PC-3 (cell line): ENCODE measurements at regions not wholly inside any gene's neighbourhood (a gene's known extent, or its start where the extent isn't known, plus 50 kb on each side); places are given as distances from the start of the nearest gene placed in this dataset.

Source experiments
- ATAC-seq: fragments of 200-7000 bp; cut with Tn5 transposase; 2 replicates; pipeline ENCODE4 v1.9.1; 2020; ENCODE audit warnings: mild to moderate bottlenecking, moderate library complexity
- BruUV-seq: library from RNA; stranded (reverse); fragments of 400-500 nt; replicated peaks from 2 replicates; lab custom pipeline; 2021; lab: Mats Ljungman, UMichigan
- CTCF ChIA-PET: fragments of 300-600 bp; sonication (Branson Sonifier 250); formaldehyde crosslinking; loops from one replicate; lab custom pipeline; 2022; ENCODE audit warnings: antibody characterized with exemption; lab: Charles Lee
- POLR2A ChIA-PET: fragments of 300-600 bp; sonication (Branson Sonifier 250); formaldehyde crosslinking; loops from one replicate; lab custom pipeline; 2022; ENCODE audit warnings: antibody characterized with exemption; ENCODE audit not compliant: unreplicated experiment; lab: Charles Lee
- DNase-seq: peaks from one replicate; pipeline ENCODE4 v3.0.0-alpha.2; 2015
- H2AFZ ChIP-seq: fragments of 300-600 bp; sonication (generic); 2 replicates; pipeline ENCODE4 v1.6.0; 2016; ENCODE audit warnings: antibody characterized with exemption, low read length
- H3F3A ChIP-seq: fragments of 300-600 bp; sonication (generic); one replicate; pipeline ENCODE4 v1.6.0; 2017; ENCODE audit warnings: antibody characterized with exemption, low read length, control low read depth, mild to moderate bottlenecking; ENCODE audit not compliant: unreplicated experiment
- H3K27ac ChIP-seq: fragments of 300-600 bp; sonication (generic); 2 replicates; pipeline ENCODE4 v1.5.1; 2016; ENCODE audit warnings: mild to moderate bottlenecking, low read length
- H3K27me3 ChIP-seq: fragments of 300-600 bp; sonication (generic); 2 replicates; pipeline ENCODE4 v1.6.1; 2016; ENCODE audit warnings: low read length, mixed read lengths
- H3K36me3 ChIP-seq: fragments of 300-600 bp; sonication (generic); 2 replicates; pipeline ENCODE4 v1.6.1; 2016; ENCODE audit warnings: low read depth, mixed run types, low read length, mixed read lengths
- H3K4me1 ChIP-seq: fragments of 300-600 bp; sonication (generic); 2 replicates; pipeline ENCODE4 v1.5.1; 2016; ENCODE audit warnings: low read length; ENCODE audit not compliant: insufficient read depth
- H3K4me2 ChIP-seq: fragments of 300-600 bp; sonication (generic); 2 replicates; pipeline ENCODE4 v1.6.0; 2016; ENCODE audit warnings: low read length
- H3K4me3 ChIP-seq: fragments of 300-600 bp; sonication (generic); 2 replicates; pipeline ENCODE4 v1.5.1; 2016; ENCODE audit warnings: mild to moderate bottlenecking, low read length, mixed read lengths
- H3K79me2 ChIP-seq: fragments of 300-600 bp; sonication (generic); 2 replicates; pipeline ENCODE4 v1.6.1; 2017; ENCODE audit warnings: low read length, mixed read lengths
- H3K9ac ChIP-seq: fragments of 300-600 bp; sonication (generic); 2 replicates; pipeline ENCODE4 v1.6.0; 2016; ENCODE audit warnings: mild to moderate bottlenecking, low read length
- H3K9me2 ChIP-seq: fragments of 300-600 bp; sonication (generic); replicated peaks from 2 replicates; pipeline ENCODE4 v1.6.1; 2016; ENCODE audit warnings: mixed run types, low read length, mixed read lengths
- H3K9me3 ChIP-seq: fragments of 300-600 bp; sonication (generic); 2 replicates; pipeline ENCODE4 v1.6.1; 2016; ENCODE audit warnings: low read length, mixed read lengths
- H4K20me1 ChIP-seq: fragments of 300-600 bp; sonication (generic); 2 replicates; pipeline ENCODE4 v1.6.1; 2016; ENCODE audit warnings: low read length, mixed read lengths
- EZH2 ChIP-seq: fragments of 300-600 bp; sonication (generic); IDR thresholded peaks from one replicate; pipeline ENCODE4 v1.6.1; 2017; ENCODE audit warnings: antibody characterized with exemption, mild to moderate bottlenecking, low read length; ENCODE audit not compliant: unreplicated experiment
- EZH2phosphoT487 ChIP-seq: fragments of 300-600 bp; sonication (generic); IDR thresholded peaks from 2 replicates; pipeline ENCODE4 v1.6.1; 2018; ENCODE audit warnings: mild to moderate bottlenecking, antibody characterized with exemption, low read length, borderline replicate concordance
- intact Hi-C: fragments of 100-400 bp; cut with micrococcal nuclease; formaldehyde crosslinking; loops from 2 replicates; pipeline ENCODE4 v1.9.0; 2023
- TF ChIP-seq, protein P1 (sequence below): fragments of 300-600 bp; sonication (generic); conservative IDR thresholded peaks from 2 replicates; pipeline ENCODE4 v1.5.1; 2017; ENCODE audit warnings: antibody characterized with exemption, low read depth, mild to moderate bottlenecking, low read length

DNA sequence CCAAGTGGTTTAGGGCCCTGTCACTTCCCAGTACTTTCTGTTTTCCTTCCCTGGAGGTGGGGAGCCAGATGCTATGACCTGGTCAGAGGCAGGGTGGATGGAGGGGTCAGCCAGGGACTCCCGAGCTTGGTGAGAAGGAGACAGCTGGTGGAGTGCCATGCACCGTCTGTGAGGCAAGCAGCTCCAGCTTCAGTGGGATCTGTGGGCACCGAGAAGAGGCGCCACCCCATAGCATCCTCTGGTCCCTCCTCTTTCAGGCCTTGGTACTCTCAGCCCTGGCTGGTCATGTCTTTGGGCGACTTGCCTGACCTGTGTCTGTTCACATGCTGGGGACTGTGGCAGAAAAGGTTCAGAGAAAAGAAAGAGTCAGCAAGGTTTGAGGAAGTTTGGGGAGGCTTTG is 299.3 kb upstream of the N4BP1 start:
- no peaks in the 10 kb centered on the region for H3K9me2 ChIP-seq
- no peaks in the 10 kb centered on the region for H3K27me3 ChIP-seq
- H4K20me1 ChIP-seq: no peaks in the 10 kb centered on the region
- no peak overlapping the region for H3K4me2 ChIP-seq
- DNase-seq: no peak
- no peaks in the 10 kb centered on the region for H3K9me3 ChIP-seq
- H2AFZ ChIP-seq: no peak overlapping the region
- H3K36me3 ChIP-seq: no peaks in the 10 kb centered on the region
- TF ChIP-seq, protein P1, sequence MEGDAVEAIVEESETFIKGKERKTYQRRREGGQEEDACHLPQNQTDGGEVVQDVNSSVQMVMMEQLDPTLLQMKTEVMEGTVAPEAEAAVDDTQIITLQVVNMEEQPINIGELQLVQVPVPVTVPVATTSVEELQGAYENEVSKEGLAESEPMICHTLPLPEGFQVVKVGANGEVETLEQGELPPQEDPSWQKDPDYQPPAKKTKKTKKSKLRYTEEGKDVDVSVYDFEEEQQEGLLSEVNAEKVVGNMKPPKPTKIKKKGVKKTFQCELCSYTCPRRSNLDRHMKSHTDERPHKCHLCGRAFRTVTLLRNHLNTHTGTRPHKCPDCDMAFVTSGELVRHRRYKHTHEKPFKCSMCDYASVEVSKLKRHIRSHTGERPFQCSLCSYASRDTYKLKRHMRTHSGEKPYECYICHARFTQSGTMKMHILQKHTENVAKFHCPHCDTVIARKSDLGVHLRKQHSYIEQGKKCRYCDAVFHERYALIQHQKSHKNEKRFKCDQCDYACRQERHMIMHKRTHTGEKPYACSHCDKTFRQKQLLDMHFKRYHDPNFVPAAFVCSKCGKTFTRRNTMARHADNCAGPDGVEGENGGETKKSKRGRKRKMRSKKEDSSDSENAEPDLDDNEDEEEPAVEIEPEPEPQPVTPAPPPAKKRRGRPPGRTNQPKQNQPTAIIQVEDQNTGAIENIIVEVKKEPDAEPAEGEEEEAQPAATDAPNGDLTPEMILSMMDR: no peak
- TF ChIP-seq EZH2: no peak
- no TSS peak for BruUV-seq
- no peak overlapping the region for H3K27ac ChIP-seq
- POLR2A ChIA-PET: no interaction called here
- no peak for ATAC-seq
- H3F3A ChIP-seq: no peaks in the 10 kb centered on the region
- H3K4me3 ChIP-seq: no peak overlapping the region
- H3K9ac ChIP-seq: no peak overlapping the region
- intact Hi-C loops: no loop called here
- H3K4me1 ChIP-seq: 0 out of 2 replicates have a peak, but pooled peaks cover 4% of the 10 kb centered on the region
- CTCF ChIA-PET: no interaction called here
- H3K79me2 ChIP-seq: no peaks in the 10 kb centered on the region

DNA sequence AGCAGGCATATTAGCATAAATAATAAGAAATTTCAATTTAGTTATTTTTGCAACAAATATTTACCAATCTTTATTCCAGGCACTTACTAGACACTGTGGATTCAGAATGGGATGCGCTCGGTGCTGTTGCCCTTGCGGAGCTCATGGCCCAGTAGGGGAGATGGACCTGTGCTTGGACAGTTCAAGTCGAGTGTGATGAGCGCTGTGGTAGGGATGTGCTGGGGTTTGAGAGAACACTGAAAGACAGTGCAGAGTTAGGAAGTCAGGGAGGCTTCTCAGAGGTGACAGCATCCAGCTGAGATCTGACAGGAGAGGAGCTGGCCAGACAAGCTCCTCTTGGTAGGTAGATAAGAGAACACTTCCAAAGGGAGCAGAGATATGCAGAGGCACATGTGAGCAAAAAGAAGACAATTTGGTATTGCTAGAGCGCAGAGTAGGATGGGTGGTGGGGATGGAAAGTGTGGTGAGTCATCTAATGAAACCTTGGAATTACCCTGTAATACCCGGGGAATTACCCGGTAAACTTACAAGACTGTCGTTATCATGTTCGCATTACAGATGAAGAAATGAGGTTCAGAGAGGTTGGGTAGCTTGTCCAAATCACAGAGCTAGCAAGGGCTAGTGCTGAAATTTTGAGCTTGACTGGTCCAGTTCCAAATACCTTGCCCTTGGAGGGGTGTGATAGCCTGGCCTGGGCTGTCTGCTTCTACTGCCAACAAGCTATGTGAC is 298.1 kb upstream of the N4BP1 start:
- H3K9me3 ChIP-seq: no peaks in the 10 kb centered on the region
- no peaks in the 10 kb centered on the region for H3K9me2 ChIP-seq
- BruUV-seq: no TSS peak
- ChIA-PET CTCF (interaction anchor here (0.6 kb wide), 1 partner anchor 24 kb away, joined by 3 read pairs; no protein-coding TSS in a partner anchor), POLR2A (no interaction called here)
- no peaks in the 10 kb centered on the region for H4K20me1 ChIP-seq
- H3K27me3 ChIP-seq: no peaks in the 10 kb centered on the region
- intact Hi-C loops: no loop called here
- H3K4me2 ChIP-seq: no peak overlapping the region
- H3K36me3 ChIP-seq: no peaks in the 10 kb centered on the region
- DNase-seq (no peak), ATAC-seq (no peak)
- no peak overlapping the region for H2AFZ ChIP-seq
- TF ChIP-seq EZH2phosphoT487 (no peak), EZH2 (no peak)
- TF ChIP-seq, protein P1: no peak
- 0 out of 2 replicates have a peak, but pooled peaks cover 4% of the 10 kb centered on the region for H3K4me1 ChIP-seq
- H3K27ac ChIP-seq: no peak overlapping the region
- no peaks in the 10 kb centered on the region for H3K79me2 ChIP-seq
- no peaks in the 10 kb centered on the region for H3F3A ChIP-seq
- H3K4me3 ChIP-seq: no peak overlapping the region
- H3K9ac ChIP-seq: no peak overlapping the region

DNA sequence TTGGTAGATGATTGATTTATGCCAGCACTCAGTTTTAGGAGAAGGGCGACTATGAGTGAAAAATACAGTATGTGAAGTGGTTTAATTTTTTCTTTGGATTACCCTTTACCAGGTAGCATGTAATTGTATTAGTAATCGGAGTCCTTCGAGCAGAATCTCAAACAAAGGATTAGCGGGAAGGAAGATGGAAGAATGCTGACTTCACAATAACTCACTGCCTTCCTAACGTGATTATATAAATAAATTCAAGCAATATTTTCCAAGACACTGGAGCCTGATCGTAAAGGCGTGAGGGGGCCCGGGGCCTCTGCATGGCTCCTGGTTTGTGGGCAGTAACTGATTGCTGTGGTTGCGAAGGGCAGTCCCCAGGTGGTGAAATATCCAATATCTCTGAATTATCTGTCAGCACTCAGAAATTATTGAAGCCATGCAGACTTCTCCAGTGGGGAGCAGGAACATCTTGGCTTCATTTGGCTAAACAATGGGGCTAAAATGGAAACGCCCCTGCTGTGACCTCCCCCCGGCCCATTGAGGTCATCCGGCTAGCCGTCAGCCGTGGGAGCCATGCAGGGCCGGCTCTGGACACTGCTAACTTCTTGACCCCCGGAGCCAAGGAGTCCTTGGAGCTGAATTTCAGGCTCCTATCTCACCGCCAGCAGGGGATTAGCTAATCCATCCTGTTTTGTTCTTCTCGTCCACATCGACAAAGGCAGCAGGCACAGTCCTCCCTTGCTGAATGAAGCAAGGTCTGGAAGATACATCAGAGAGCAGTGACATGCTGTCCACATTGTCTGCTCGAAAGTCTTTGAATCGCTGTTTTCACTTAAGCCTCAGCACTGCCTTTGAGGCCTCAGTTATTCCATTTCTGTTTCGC is 295.9 kb upstream of the N4BP1 start:
- H3K4me2 ChIP-seq: no peak overlapping the region
- no peak overlapping the region for H3K27ac ChIP-seq
- H3K9me3 ChIP-seq: no peaks in the 10 kb centered on the region
- no peak overlapping the region for H2AFZ ChIP-seq
- BruUV-seq: no TSS peak
- no peaks in the 10 kb centered on the region for H3K9me2 ChIP-seq
- no peak for ATAC-seq
- POLR2A ChIA-PET: no interaction called here
- no peak overlapping the region for H3K4me3 ChIP-seq
- peaks cover 7% of the 10 kb centered on the region for H3K27me3 ChIP-seq
- CTCF ChIA-PET: no interaction called here
- no peak overlapping the region for H3K9ac ChIP-seq
- intact Hi-C loops: no loop called here
- no peaks in the 10 kb centered on the region for H3K79me2 ChIP-seq
- H3F3A ChIP-seq: no peaks in the 10 kb centered on the region
- DNase-seq: no peak
- H3K4me1 ChIP-seq: no peaks in the 10 kb centered on the region
- no peaks in the 10 kb centered on the region for H4K20me1 ChIP-seq
- no peaks in the 10 kb centered on the region for H3K36me3 ChIP-seq
- no peak for TF ChIP-seq EZH2phosphoT487
- TF ChIP-seq, protein P1: no peak
- TF ChIP-seq EZH2: no peak
